Neural progenitor cell (in vitro differentiated cells): ENCODE measurements at regions not wholly inside any gene's neighbourhood (a gene's known extent, or its start where the extent isn't known, plus 50 kb on each side); places are given as distances from the start of the nearest gene placed in this dataset.

ENCODE experiments used
- EZH2 ChIP-seq: fragments of 200-600 bp; sonication (generic); IDR thresholded peaks from 2 replicates; pipeline ENCODE4 v1.6.1; 2017; ENCODE audit warnings: antibody characterized with exemption, mild to moderate bottlenecking, moderate library complexity
- EZH2phosphoT487 ChIP-seq: fragments of 200-600 bp; sonication (generic); IDR thresholded peaks from 2 replicates; pipeline ENCODE4 v1.6.1; 2017; ENCODE audit warnings: antibody characterized with exemption
- TF ChIP-seq, protein P1 (sequence below): fragments of 200-600 bp; sonication (generic); IDR thresholded peaks from 2 replicates; pipeline ENCODE4 v1.5.1; 2017; ENCODE audit warnings: antibody characterized with exemption, mild to moderate bottlenecking

- TF ChIP-seq, protein P1, sequence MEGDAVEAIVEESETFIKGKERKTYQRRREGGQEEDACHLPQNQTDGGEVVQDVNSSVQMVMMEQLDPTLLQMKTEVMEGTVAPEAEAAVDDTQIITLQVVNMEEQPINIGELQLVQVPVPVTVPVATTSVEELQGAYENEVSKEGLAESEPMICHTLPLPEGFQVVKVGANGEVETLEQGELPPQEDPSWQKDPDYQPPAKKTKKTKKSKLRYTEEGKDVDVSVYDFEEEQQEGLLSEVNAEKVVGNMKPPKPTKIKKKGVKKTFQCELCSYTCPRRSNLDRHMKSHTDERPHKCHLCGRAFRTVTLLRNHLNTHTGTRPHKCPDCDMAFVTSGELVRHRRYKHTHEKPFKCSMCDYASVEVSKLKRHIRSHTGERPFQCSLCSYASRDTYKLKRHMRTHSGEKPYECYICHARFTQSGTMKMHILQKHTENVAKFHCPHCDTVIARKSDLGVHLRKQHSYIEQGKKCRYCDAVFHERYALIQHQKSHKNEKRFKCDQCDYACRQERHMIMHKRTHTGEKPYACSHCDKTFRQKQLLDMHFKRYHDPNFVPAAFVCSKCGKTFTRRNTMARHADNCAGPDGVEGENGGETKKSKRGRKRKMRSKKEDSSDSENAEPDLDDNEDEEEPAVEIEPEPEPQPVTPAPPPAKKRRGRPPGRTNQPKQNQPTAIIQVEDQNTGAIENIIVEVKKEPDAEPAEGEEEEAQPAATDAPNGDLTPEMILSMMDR, result no peak
- TF ChIP-seq EZH2 (no peak), EZH2phosphoT487 (no peak)
These were observed 546.0 kb downstream of the PLA2G4A start for GRCh38 chr1:187374742-187375141.
